H1 (cell line): ENCODE measurements at regions not wholly inside any gene's neighbourhood (a gene's known extent, or its start where the extent isn't known, plus 50 kb on each side); places are given as distances from the start of the nearest gene placed in this dataset.

Source experiments
- CTCF ChIA-PET: fragments of 300-600 bp; sonication (Branson Sonifier 250); formaldehyde crosslinking; loops from one replicate; lab custom pipeline; 2021; ENCODE audit not compliant: partially characterized antibody; lab: Charles Lee
- POLR2A ChIA-PET: fragments of 300-600 bp; sonication (Branson Sonifier 250); formaldehyde crosslinking; loops from one replicate; lab custom pipeline; 2021; ENCODE audit warnings: inconsistent platforms; ENCODE audit not compliant: partially characterized antibody; lab: Charles Lee
- DNase-seq, 2 experiments: peaks; one replicate each; pipeline versions ENCODE4 v3.0.0 to v3.0.0-alpha.2; 2010 to 2022; ENCODE audit warnings: low spot score in 2 of 2, low read depth in 1 of 2, mixed read lengths in 1 of 2
- FAIRE-seq: peaks from 2 replicates; lab custom pipeline; 2011; peaks lifted over from hg19 to GRCh38; lab: Jason Lieb, UNC
- H2AFZ ChIP-seq: 2 replicates; pipeline ENCODE4 v1.8.1; 2012; ENCODE audit warnings: low read length, inconsistent platforms
- H2AK5ac ChIP-seq: 2 replicates; pipeline ENCODE4 v1.6.1; 2013; ENCODE audit warnings: low read depth, low read length
- H2BK120ac ChIP-seq: replicated peaks from 2 replicates; pipeline ENCODE3; 2013; ENCODE audit warnings: low read depth, low read length, inconsistent platforms
- H2BK12ac ChIP-seq: 2 replicates; pipeline ENCODE4 v1.6.1; 2013; ENCODE audit warnings: low read depth, low read length
- H2BK15ac ChIP-seq: 2 replicates; pipeline ENCODE4 v1.6.1; 2013; ENCODE audit warnings: low read length
- H2BK20ac ChIP-seq: 2 replicates; pipeline ENCODE4 v1.6.1; 2013; ENCODE audit warnings: low read length
- H2BK5ac ChIP-seq: 2 replicates; pipeline ENCODE4 v1.6.1; 2013; ENCODE audit warnings: low read depth, low read length
- H3K14ac ChIP-seq: 2 replicates; pipeline ENCODE4 v1.6.1; 2013; ENCODE audit warnings: inconsistent platforms; ENCODE audit not compliant: insufficient read length
- H3K18ac ChIP-seq: 2 replicates; pipeline ENCODE4 v1.6.1; 2013; ENCODE audit warnings: low read length; ENCODE audit errors: extremely low read depth
- H3K23ac ChIP-seq: 2 replicates; pipeline ENCODE4 v1.6.1; 2013; ENCODE audit warnings: inconsistent platforms; ENCODE audit not compliant: insufficient read length
- H3K23me2 ChIP-seq: 2 replicates; pipeline ENCODE4 v1.6.1; 2013; ENCODE audit warnings: low read depth, low read length
- H3K27ac ChIP-seq: 2 replicates; pipeline ENCODE4 v1.6.1; 2011; ENCODE audit warnings: low read depth, low read length, inconsistent platforms
- H3K27me3 ChIP-seq, 4 experiments: replicated peaks in 1 of 4; 1 replicate in 1 of 4; 2 replicates in 3 of 4; pipeline versions ENCODE4 v1.6.1 to v1.8.1; 2011 to 2013; ENCODE audit warnings: low read length in 3 of 4, mild to moderate bottlenecking in 3 of 4, inconsistent platforms in 2 of 4, mixed read lengths in 2 of 4, moderate library complexity in 1 of 4; ENCODE audit not compliant: control insufficient read depth in 3 of 4, insufficient read depth in 3 of 4; ENCODE audit errors: extremely low read depth in 1 of 4
- H3K36me3 ChIP-seq, 4 experiments: 2 replicates each; pipeline versions ENCODE4 v1.6.1 to v1.8.1; 2011 to 2013; ENCODE audit warnings: mild to moderate bottlenecking in 4 of 4, low read length in 3 of 4, moderate library complexity in 2 of 4, control low read depth in 1 of 4, inconsistent platforms in 1 of 4; ENCODE audit not compliant: insufficient read depth in 4 of 4, control insufficient read depth in 2 of 4
- H3K4ac ChIP-seq: replicated peaks from 2 replicates; pipeline ENCODE3; 2013; ENCODE audit warnings: low read length, low read depth, mixed read lengths, inconsistent platforms; ENCODE audit not compliant: insufficient read length
- H3K4me1 ChIP-seq, 4 experiments: replicated peaks in 1 of 4; 1 replicate in 1 of 4; 2 replicates in 3 of 4; pipeline versions ENCODE4 v1.6.1 to v1.8.1; 2011 to 2013; ENCODE audit warnings: low read length in 3 of 4, inconsistent platforms in 2 of 4, mixed read lengths in 1 of 4; ENCODE audit not compliant: insufficient read depth in 4 of 4, control insufficient read depth in 3 of 4
- H3K4me2 ChIP-seq, 2 experiments: 2 replicates each; pipeline versions ENCODE4 v1.6.1 to v1.8.1; 2011 to 2013; ENCODE audit warnings: low read depth in 2 of 2, low read length in 2 of 2, control low read depth in 1 of 2, inconsistent platforms in 1 of 2, mild to moderate bottlenecking in 1 of 2; ENCODE audit not compliant: insufficient read depth in 1 of 2
- H3K4me3 ChIP-seq, 4 experiments: fragments of 200-600, 300-600 bp in 1 of 4; sonication (generic), shearing (Covaris generic), sonication (Bioruptor Twin) in 1 of 4; 2 replicates each; pipeline versions ENCODE4 v1.5.1 to v1.8.1; 2011 to 2016; ENCODE audit warnings: low read length in 4 of 4, low read depth in 3 of 4, control low read depth in 2 of 4, inconsistent platforms in 2 of 4, mild to moderate bottlenecking in 2 of 4, mixed read lengths in 1 of 4, moderate library complexity in 1 of 4; ENCODE audit not compliant: insufficient read depth in 2 of 4; ENCODE audit errors: extremely low read depth in 1 of 4
- H3K56ac ChIP-seq: replicated peaks from 2 replicates; pipeline ENCODE3; 2013; ENCODE audit warnings: low read depth, mild to moderate bottlenecking, mixed read lengths, low read length, inconsistent platforms; ENCODE audit not compliant: insufficient read length
- H3K79me1 ChIP-seq: 2 replicates; pipeline ENCODE4 v1.6.1; 2013; ENCODE audit warnings: low read depth, low read length, control low read depth
- H3K79me2 ChIP-seq, 2 experiments: 2 replicates each; pipeline versions ENCODE4 v1.6.1 to v1.8.1; 2012 to 2013; ENCODE audit warnings: low read length in 2 of 2, mild to moderate bottlenecking in 2 of 2, inconsistent platforms in 1 of 2; ENCODE audit not compliant: insufficient read depth in 2 of 2, control insufficient read depth in 1 of 2
- H3K9ac ChIP-seq, 4 experiments: replicated peaks in 1 of 4; 1 replicate in 1 of 4; 2 replicates in 3 of 4; pipeline versions ENCODE4 v1.6.1 to v1.8.1; 2011 to 2013; ENCODE audit warnings: low read depth in 3 of 4, low read length in 3 of 4, control low read depth in 2 of 4, mild to moderate bottlenecking in 2 of 4, moderate library complexity in 2 of 4, inconsistent platforms in 1 of 4; ENCODE audit errors: extremely low read depth in 1 of 4
- H3K9me3 ChIP-seq, 2 experiments: 2 replicates each; pipeline versions ENCODE4 v1.6.1 to v1.8.1; 2012 to 2013; ENCODE audit warnings: mild to moderate bottlenecking in 2 of 2, moderate library complexity in 2 of 2, control low read depth in 1 of 2, inconsistent platforms in 1 of 2, low read depth in 1 of 2, low read length in 1 of 2, mixed read lengths in 1 of 2; ENCODE audit not compliant: insufficient read depth in 2 of 2
- H4K20me1 ChIP-seq, 2 experiments: replicated peaks in 1 of 2; 2 replicates each; pipeline versions ENCODE3 to v1.8.1; 2011 to 2013; ENCODE audit warnings: inconsistent platforms in 2 of 2, low read length in 2 of 2, mild to moderate bottlenecking in 1 of 2; ENCODE audit not compliant: insufficient read depth in 2 of 2, control insufficient read depth in 1 of 2
- H4K5ac ChIP-seq: 2 replicates; pipeline ENCODE4 v1.6.1; 2013; ENCODE audit warnings: low read length, low read depth, mixed read lengths, inconsistent platforms; ENCODE audit not compliant: insufficient read length
- H4K8ac ChIP-seq: 2 replicates; pipeline ENCODE4 v1.8.0; 2013; ENCODE audit warnings: mild to moderate bottlenecking, moderate library complexity, low read length, inconsistent platforms; ENCODE audit not compliant: insufficient read depth; ENCODE audit errors: extremely low read depth
- H4K91ac ChIP-seq: replicated peaks from 2 replicates; pipeline ENCODE3; 2013; ENCODE audit warnings: low read length, mixed read lengths, inconsistent platforms; ENCODE audit not compliant: insufficient read length
- CREB1 ChIP-seq: IDR thresholded peaks from 2 replicates; pipeline ENCODE4 v1.6.1; 2012; ENCODE audit warnings: inconsistent platforms
- E2F6 ChIP-seq: IDR thresholded peaks from 2 replicates; pipeline ENCODE4 v1.6.1; 2012; ENCODE audit warnings: inconsistent platforms
- EGR1 ChIP-seq: IDR thresholded peaks from 2 replicates; pipeline ENCODE4 v1.6.1; 2011; ENCODE audit warnings: low read depth, low read length, borderline replicate concordance
- KDM1A ChIP-seq: fragments of 200-600, 300-600 bp; sonication (generic); IDR thresholded peaks from 2 replicates; pipeline ENCODE4 v1.7.1; 2016; ENCODE audit warnings: mild to moderate bottlenecking, low read length, borderline replicate concordance
- MAFK ChIP-seq: IDR thresholded peaks from 2 replicates; pipeline ENCODE4 v1.6.1; 2012; ENCODE audit warnings: low read depth, mild to moderate bottlenecking, improper control_type of control experiment, low read length
- NRF1 ChIP-seq: IDR thresholded peaks from 2 replicates; pipeline ENCODE4 v1.6.1; 2011; ENCODE audit warnings: mild to moderate bottlenecking, low read depth, low read length, improper control_type of control experiment
- RBBP5 ChIP-seq: IDR thresholded peaks from 2 replicates; pipeline ENCODE4 v1.7.1; 2012; ENCODE audit warnings: low read depth, mild to moderate bottlenecking, inconsistent platforms, low read length, moderate library complexity, borderline replicate concordance
- RFX5 ChIP-seq: IDR thresholded peaks from 2 replicates; pipeline ENCODE4 v1.6.1; 2011; ENCODE audit warnings: low read depth, low read length, improper control_type of control experiment, borderline replicate concordance
- SP2 ChIP-seq: IDR thresholded peaks from 2 replicates; pipeline ENCODE4 v1.6.1; 2012; ENCODE audit warnings: mild to moderate bottlenecking, low read length, inconsistent platforms
- USF2 ChIP-seq: IDR thresholded peaks from 2 replicates; pipeline ENCODE4 v1.6.1; 2011; ENCODE audit warnings: low read length, improper control_type of control experiment
- WGBS, 2 experiments: shearing (Covaris generic) in 1 of 2; methylation state at CpG; one replicate each; pipeline versions ENCODE4 v1.1.6 to v1.1.7; 2013 to 2015; ENCODE audit warnings: low lambda C conversion rate in 2 of 2, mixed read lengths in 2 of 2, inconsistent platforms in 1 of 2, low coverage in 1 of 2, missing lambda C conversion rate in 1 of 2; ENCODE audit not compliant: insufficient replicate concordance in 2 of 2, insufficient coverage in 1 of 2, insufficient read length in 1 of 2; ENCODE audit errors: extremely low coverage in 1 of 2, missing lambda C conversion rate in 1 of 2; 5-methylcytosine and 5-hydroxymethylcytosine counted together

GRCh38 chr1:9442278-9442846 is 96.9 kb upstream of the SLC25A33 start:
- no peak overlapping the region for H3K4me3 ChIP-seq
- DNase-seq (no peak), FAIRE-seq (no peak)
- no peak overlapping the region for H4K8ac ChIP-seq
- H3K9ac ChIP-seq = no peak overlapping the region
- no peaks in the 10 kb centered on the region for H4K20me1 ChIP-seq
- H3K14ac ChIP-seq = no peak overlapping the region
- no peak overlapping the region for H2BK5ac ChIP-seq
- H3K4ac ChIP-seq = no peak overlapping the region
- no peaks in the 10 kb centered on the region for H3K36me3 ChIP-seq
- no peak overlapping the region for H3K4me2 ChIP-seq
- H3K27me3 ChIP-seq = no peaks in the 10 kb centered on the region
- H3K23ac ChIP-seq = no peak overlapping the region
- H3K23me2 ChIP-seq = no peaks in the 10 kb centered on the region
- H4K91ac ChIP-seq = no peak overlapping the region
- POLR2A ChIA-PET = interaction anchor here (0.7 to 0.9 kb wide), 2 partner anchors 12 to 246 kb away, joined by 3 to 4 read pairs; no protein-coding TSS in a partner anchor
- H2BK15ac ChIP-seq = no peak overlapping the region
- no peak overlapping the region for H2BK20ac ChIP-seq
- CTCF ChIA-PET = interaction anchor here (0.6 to 1.8 kb wide), 11 partner anchors 10 to 826 kb away, joined by 3 to 11 read pairs (median 3); no protein-coding TSS in a partner anchor
- WGBS, 2 experiments = 82% methylated on average over 7 of the region's 8 CpGs; no CpG with 5 or more reads in 1 of the 2 experiments
- peaks cover 0 to 8% (median 2%) of the 10 kb centered on the region in 4 experiments; a peak in 3 of 7 replicates for H3K4me1 ChIP-seq
- TF ChIP-seq USF2 (no peak), NRF1 (no peak), MAFK (no peak), EGR1 (no peak), KDM1A (no peak), E2F6 (no peak), SP2 (no peak), CREB1 (no peak), RBBP5 (no peak), RFX5 (no peak)
- no peaks in the 10 kb centered on the region for H3K9me3 ChIP-seq
- H2AFZ ChIP-seq = no peak overlapping the region
- H2AK5ac ChIP-seq = no peak overlapping the region
- H3K18ac ChIP-seq = no peak overlapping the region
- H3K79me2 ChIP-seq = no peaks in the 10 kb centered on the region
- H4K5ac ChIP-seq = no peak overlapping the region
- H2BK12ac ChIP-seq = no peak overlapping the region
- H3K27ac ChIP-seq = no peak overlapping the region
- no peak overlapping the region for H3K56ac ChIP-seq
- H3K79me1 ChIP-seq = no peaks in the 10 kb centered on the region
- H2BK120ac ChIP-seq = no peak overlapping the region
